ENCODE measurements at regions not wholly inside any gene's neighbourhood (a gene's known extent, or its start where the extent isn't known, plus 50 kb on each side); places are given as distances from the start of the nearest gene placed in this dataset.

GRCh38 chr5:138651058-138651766 lies 76.0 kb upstream of the HSPA9 start:
- no peak overlapping the region for H3K27ac ChIP-seq (ENCODE audit: low read depth, low read length)
- no peak overlapping the region for H3K27ac Mint-ChIP-seq
- ChIA-PET CTCF (interaction anchor here (0.9 kb wide), 1 partner anchor 9 kb away, joined by 3 read pairs; no protein-coding TSS in a partner anchor), POLR2A (no interaction called here)
- H3K27me3 ChIP-seq (ENCODE audit: insufficient read depth, low read length, poor library complexity, severe bottlenecking) = peaks cover 87% of the 10 kb centered on the region
- H3K9me3 Mint-ChIP-seq = peaks cover 0 to 2% (median 0%) of the 10 kb centered on the region in 5 donors
- peaks cover 19% of the 10 kb centered on the region for H3K4me1 ChIP-seq (ENCODE audit: insufficient read depth, low read length)
- H3K36me3 ChIP-seq (ENCODE audit: insufficient read depth, low read length) = no peaks in the 10 kb centered on the region
- DNase-seq = no peak
- H3K4me3 ChIP-seq (ENCODE audit: low read length) = no peak overlapping the region
- H3K4me3 Mint-ChIP-seq = no peak overlapping the region
- H3K9me3 ChIP-seq (ENCODE audit: low read length) = no peaks in the 10 kb centered on the region
- H3K4me1 Mint-ChIP-seq = peaks cover 22 to 26% (median 25%) of the 10 kb centered on the region in 3 donors
- peaks cover 65 to 96% of the 10 kb centered on the region in 2 donors for H3K27me3 Mint-ChIP-seq
- no peaks in the 10 kb centered on the region for H3K36me3 Mint-ChIP-seq

GRCh38 chr5:138650196-138650595 lies 75.0 kb upstream of the HSPA9 start:
- peaks cover 19 to 23% (median 22%) of the 10 kb centered on the region in 3 donors for H3K4me1 Mint-ChIP-seq
- no peak overlapping the region for H3K27ac ChIP-seq (ENCODE audit: low read depth, low read length)
- no peaks in the 10 kb centered on the region for H3K9me3 ChIP-seq (ENCODE audit: low read length)
- H3K36me3 Mint-ChIP-seq = no peaks in the 10 kb centered on the region
- peaks cover 0 to 2% (median 0%) of the 10 kb centered on the region in 5 donors for H3K9me3 Mint-ChIP-seq
- H3K36me3 ChIP-seq (ENCODE audit: insufficient read depth, low read length) = no peaks in the 10 kb centered on the region
- POLR2A ChIA-PET = interaction anchor here (0.5 kb wide), 1 partner anchor 69 kb away, joined by 3 read pairs; no protein-coding TSS in a partner anchor
- H3K4me1 ChIP-seq (ENCODE audit: insufficient read depth, low read length) = peaks cover 17% of the 10 kb centered on the region
- no peak overlapping the region for H3K4me3 Mint-ChIP-seq
- no peak overlapping the region for H3K4me3 ChIP-seq (ENCODE audit: low read length)
- peaks cover 83% of the 10 kb centered on the region for H3K27me3 ChIP-seq (ENCODE audit: insufficient read depth, low read length, poor library complexity, severe bottlenecking)
- H3K27me3 Mint-ChIP-seq = peaks cover 68 to 94% of the 10 kb centered on the region in 2 donors
- no peak for DNase-seq
- CTCF ChIA-PET = no interaction called here
- H3K27ac Mint-ChIP-seq = no peak overlapping the region

- no peak for DNase-seq
- Histone ChIP-seq H3K27me3 (ENCODE audit: insufficient read depth, low read length, poor library complexity, severe bottlenecking) (peaks cover 84% of the 10 kb centered on the region), H3K4me1 (ENCODE audit: insufficient read depth, low read length) (peaks cover 12% of the 10 kb centered on the region), H3K9me3 (ENCODE audit: low read length) (no peaks in the 10 kb centered on the region), H3K4me3 (ENCODE audit: low read length) (no peak overlapping the region), H3K36me3 (ENCODE audit: insufficient read depth, low read length) (no peaks in the 10 kb centered on the region), H3K27ac (ENCODE audit: low read depth, low read length) (no peak overlapping the region)
- CTCF ChIA-PET = no interaction called here
- H3K36me3 Mint-ChIP-seq = no peaks in the 10 kb centered on the region
- H3K4me3 Mint-ChIP-seq = no peak overlapping the region
- peaks cover 0 to 2% (median 0%) of the 10 kb centered on the region in 5 donors for H3K9me3 Mint-ChIP-seq
- POLR2A ChIA-PET = interaction anchor here (0.5 kb wide), 1 partner anchor 69 kb away, joined by 3 read pairs; no protein-coding TSS in a partner anchor
- H3K27me3 Mint-ChIP-seq = peaks cover 68 to 94% of the 10 kb centered on the region in 2 donors
- H3K27ac Mint-ChIP-seq = no peak overlapping the region
- H3K4me1 Mint-ChIP-seq = peaks cover 15 to 19% (median 19%) of the 10 kb centered on the region in 3 donors
Observed at GRCh38 chr5:138649775-138650174, 74.6 kb upstream of the HSPA9 start.

GRCh38 chr5:138649316-138649720 lies 74.1 kb upstream of the HSPA9 start:
- ChIA-PET CTCF (no interaction called here), POLR2A (no interaction called here)
- DNase-seq = no peak
- Mint-ChIP-seq H3K9me3 (peaks cover 0 to 2% (median 0%) of the 10 kb centered on the region in 5 donors), H3K27ac (no peak overlapping the region), H3K36me3 (no peaks in the 10 kb centered on the region), H3K27me3 (peaks cover 68 to 94% of the 10 kb centered on the region in 2 donors), H3K4me1 (peaks cover 10 to 14% (median 14%) of the 10 kb centered on the region in 3 donors), H3K4me3 (no peak overlapping the region)
- Histone ChIP-seq H3K36me3 (ENCODE audit: insufficient read depth, low read length) (no peaks in the 10 kb centered on the region), H3K27ac (ENCODE audit: low read depth, low read length) (no peak overlapping the region), H3K27me3 (ENCODE audit: insufficient read depth, low read length, poor library complexity, severe bottlenecking) (peaks cover 85% of the 10 kb centered on the region), H3K4me1 (ENCODE audit: insufficient read depth, low read length) (peaks cover 8% of the 10 kb centered on the region), H3K4me3 (ENCODE audit: low read length) (no peak overlapping the region), H3K9me3 (ENCODE audit: low read length) (no peaks in the 10 kb centered on the region)

GRCh38 chr5:138648841-138649240 lies 73.6 kb upstream of the HSPA9 start:
- Histone ChIP-seq H3K36me3 (ENCODE audit: insufficient read depth, low read length) (no peaks in the 10 kb centered on the region), H3K4me1 (ENCODE audit: insufficient read depth, low read length) (peaks cover 3% of the 10 kb centered on the region), H3K9me3 (ENCODE audit: low read length) (no peaks in the 10 kb centered on the region), H3K27ac (ENCODE audit: low read depth, low read length) (no peak overlapping the region), H3K4me3 (ENCODE audit: low read length) (no peak overlapping the region), H3K27me3 (ENCODE audit: insufficient read depth, low read length, poor library complexity, severe bottlenecking) (peaks cover 83% of the 10 kb centered on the region)
- Mint-ChIP-seq H3K4me1 (peaks cover 6 to 10% (median 10%) of the 10 kb centered on the region in 3 donors), H3K4me3 (no peak overlapping the region), H3K27ac (no peak overlapping the region), H3K9me3 (no peaks in the 10 kb centered on the region), H3K27me3 (peaks cover 69 to 93% of the 10 kb centered on the region in 2 donors), H3K36me3 (no peaks in the 10 kb centered on the region)
- no peak for DNase-seq
- ChIA-PET CTCF (no interaction called here), POLR2A (no interaction called here)

- no peaks in the 10 kb centered on the region for H3K4me1 ChIP-seq (ENCODE audit: insufficient read depth, low read length)
- DNase-seq = no peak
- Mint-ChIP-seq H3K27me3 (peaks cover 69 to 93% of the 10 kb centered on the region in 2 donors), H3K9me3 (no peaks in the 10 kb centered on the region), H3K4me3 (no peak overlapping the region), H3K4me1 (peaks cover 0 to 4% (median under 1%) of the 10 kb centered on the region in 3 donors), H3K27ac (no peak overlapping the region), H3K36me3 (no peaks in the 10 kb centered on the region)
- ChIA-PET CTCF (no interaction called here), POLR2A (no interaction called here)
- H3K9me3 ChIP-seq (ENCODE audit: low read length) = no peaks in the 10 kb centered on the region
- H3K27me3 ChIP-seq (ENCODE audit: insufficient read depth, low read length, poor library complexity, severe bottlenecking) = peaks cover 80% of the 10 kb centered on the region
- no peak overlapping the region for H3K4me3 ChIP-seq (ENCODE audit: low read length)
- no peaks in the 10 kb centered on the region for H3K36me3 ChIP-seq (ENCODE audit: insufficient read depth, low read length)
- H3K27ac ChIP-seq (ENCODE audit: low read depth, low read length) = no peak overlapping the region
Observed at GRCh38 chr5:138647794-138648410, 72.7 kb upstream of the HSPA9 start.

GRCh38 chr5:138647261-138647788 lies 72.1 kb upstream of the HSPA9 start:
- Histone ChIP-seq H3K4me3 (ENCODE audit: low read length) (no peak overlapping the region), H3K9me3 (ENCODE audit: low read length) (no peaks in the 10 kb centered on the region), H3K27me3 (ENCODE audit: insufficient read depth, low read length, poor library complexity, severe bottlenecking) (peaks cover 78% of the 10 kb centered on the region), H3K4me1 (ENCODE audit: insufficient read depth, low read length) (no peaks in the 10 kb centered on the region), H3K36me3 (ENCODE audit: insufficient read depth, low read length) (no peaks in the 10 kb centered on the region), H3K27ac (ENCODE audit: low read depth, low read length) (no peak overlapping the region)
- Mint-ChIP-seq H3K27me3 (peaks cover 73 to 93% of the 10 kb centered on the region in 2 donors), H3K9me3 (no peaks in the 10 kb centered on the region), H3K27ac (no peak overlapping the region), H3K4me1 (peaks cover 0 to 4% (median 0%) of the 10 kb centered on the region in 3 donors), H3K4me3 (no peak overlapping the region), H3K36me3 (no peaks in the 10 kb centered on the region)
- no peak for DNase-seq
- POLR2A ChIA-PET = no interaction called here
- CTCF ChIA-PET = no interaction called here

- H3K4me1 ChIP-seq (ENCODE audit: insufficient read depth, low read length) = no peaks in the 10 kb centered on the region
- H3K36me3 ChIP-seq (ENCODE audit: insufficient read depth, low read length) = no peaks in the 10 kb centered on the region
- H3K27me3 ChIP-seq (ENCODE audit: insufficient read depth, low read length, poor library complexity, severe bottlenecking) = peaks cover 79% of the 10 kb centered on the region
- no peaks in the 10 kb centered on the region for H3K9me3 ChIP-seq (ENCODE audit: low read length)
- no peak overlapping the region for H3K27ac ChIP-seq (ENCODE audit: low read depth, low read length)
- Mint-ChIP-seq H3K4me1 (peaks cover 0 to 2% (median 0%) of the 10 kb centered on the region in 3 donors), H3K36me3 (no peaks in the 10 kb centered on the region), H3K9me3 (no peaks in the 10 kb centered on the region), H3K27me3 (peaks cover 74 to 93% of the 10 kb centered on the region in 2 donors), H3K27ac (no peak overlapping the region), H3K4me3 (no peak overlapping the region)
- DNase-seq = no peak
- no peak overlapping the region for H3K4me3 ChIP-seq (ENCODE audit: low read length)
- CTCF ChIA-PET = no interaction called here
- POLR2A ChIA-PET = no interaction called here
Observed at GRCh38 chr5:138646671-138647070, 71.5 kb upstream of the HSPA9 start.
